K562 (cell line): ENCODE measurements at regions not wholly inside any gene's neighbourhood (a gene's known extent, or its start where the extent isn't known, plus 50 kb on each side); places are given as distances from the start of the nearest gene placed in this dataset.
A peak's percentile ranks its signal among the peaks of the same experiment; 100 is the strongest.

Source experiments
- CBX8 ChIP-seq: fragments of 200-600 bp; sonication (generic); IDR thresholded peaks from 2 replicates; pipeline ENCODE4 v1.6.1; 2012; ENCODE audit warnings: borderline replicate concordance, mixed run types, low read depth, mild to moderate bottlenecking, moderate library complexity, mixed read lengths, low read length, control low read depth, inconsistent platforms; ENCODE audit not compliant: poor library complexity, severe bottlenecking; ENCODE audit errors: extremely low read depth
- FOXK2 ChIP-seq, 2 experiments: fragments of 450-650 bp; IDR thresholded peaks in 1 of 2; conservative IDR thresholded peaks in 1 of 2; 2 replicates each; pipeline ENCODE4 v1.6.1; 2016; ENCODE audit warnings: low read depth in 2 of 2, mild to moderate bottlenecking in 1 of 2
- NCOA6 ChIP-seq: fragments of 450-650 bp; IDR thresholded peaks from 2 replicates; pipeline ENCODE4 v1.6.1; 2017; ENCODE audit warnings: mild to moderate bottlenecking
- PPARD ChIP-seq: fragments of 250-450 bp; sonication (Bioruptor Pico); IDR thresholded peaks from 2 replicates; pipeline ENCODE4 v1.8.0; 2022; ENCODE audit warnings: inconsistent platforms, mild to moderate bottlenecking, moderate library complexity
- RB1 ChIP-seq: fragments of 450-650 bp; IDR thresholded peaks from 2 replicates; pipeline ENCODE4 v1.6.1; 2017; ENCODE audit warnings: low read depth, mild to moderate bottlenecking
- SMARCE1 ChIP-seq: fragments of 450-650 bp; IDR thresholded peaks from 2 replicates; pipeline ENCODE4 v1.7.1; 2016; ENCODE audit warnings: mild to moderate bottlenecking
- TAF15 ChIP-seq: fragments of 200-400 bp; formaldehyde crosslinking; IDR thresholded peaks from 2 replicates; pipeline ENCODE4 v1.6.1; 2017; ENCODE audit warnings: mild to moderate bottlenecking, low read depth, low read length, moderate library complexity
- TCF3 ChIP-seq: sonication (generic); formaldehyde crosslinking; IDR thresholded peaks from 2 replicates; pipeline ENCODE4 v1.4.0; 2020; ENCODE audit warnings: mild to moderate bottlenecking, missing genetic modification reagents
- TCF7L2 ChIP-seq: fragments of 150-350 bp; IDR thresholded peaks from 2 replicates; pipeline ENCODE4 v1.6.1; 2016; ENCODE audit warnings: low read depth, mild to moderate bottlenecking, low read length, moderate library complexity
- TEAD4 ChIP-seq, 2 experiments: sonication (generic) in 1 of 2; formaldehyde crosslinking in 1 of 2; IDR thresholded peaks; 2 replicates each; pipeline versions ENCODE4 v1.6.1 to v1.8.0; 2012 to 2022; ENCODE audit warnings: borderline replicate concordance in 1 of 2, inconsistent platforms in 1 of 2, low read length in 1 of 2, mild to moderate bottlenecking in 1 of 2, missing genetic modification reagents in 1 of 2
- ZC3H4 ChIP-seq: sonication (generic); formaldehyde crosslinking; IDR thresholded peaks from 2 replicates; pipeline ENCODE4 v1.9.0; 2021; ENCODE audit warnings: missing genetic modification reagents, borderline replicate concordance
- ZEB2 ChIP-seq: fragments of 450-650 bp; IDR thresholded peaks from 2 replicates; pipeline ENCODE4 v1.6.1; 2016
- ZNF143 ChIP-seq: sonication (generic); formaldehyde crosslinking; IDR thresholded peaks from 2 replicates; pipeline ENCODE4 v1.9.0; 2022; ENCODE audit warnings: mild to moderate bottlenecking, missing genetic modification reagents
- ZNF644 ChIP-seq: fragments of 200-800 bp; sonication (Bioruptor generic); IDR thresholded peaks from 2 replicates; pipeline ENCODE4 v1.6.1; 2016; ENCODE audit warnings: low read depth, missing genetic modification characterization, missing compliant biosample characterization
- TF ChIP-seq, protein P1 (sequence below): conservative IDR thresholded peaks from 2 replicates; pipeline ENCODE4 v1.6.1; 2011; ENCODE audit warnings: low read depth, mild to moderate bottlenecking, low read length; ENCODE audit not compliant: control insufficient read depth
- TF ChIP-seq, protein P2 (sequence below): sonication (generic); formaldehyde crosslinking; IDR thresholded peaks from 2 replicates; pipeline ENCODE4 v1.8.1; 2023; ENCODE audit warnings: mild to moderate bottlenecking, missing genetic modification reagents
- TF ChIP-seq, protein P3 (sequence below), 2 experiments: fragments of 200-800 bp in 1 of 2; sonication (Bioruptor generic) in 1 of 2; sonication (generic) in 1 of 2; formaldehyde crosslinking in 1 of 2; IDR thresholded peaks in 1 of 2; conservative IDR thresholded peaks in 1 of 2; 2 replicates each; pipeline versions ENCODE4 v1.5.0 to v1.6.1; 2016 to 2020; ENCODE audit warnings: missing compliant biosample characterization in 1 of 2, missing genetic modification characterization in 1 of 2, missing genetic modification reagents in 1 of 2
- TF ChIP-seq, protein P4 (sequence below): fragments of 250-450 bp; sonication (Bioruptor Pico); IDR thresholded peaks from 2 replicates; pipeline ENCODE4 v1.5.0; 2021
- TF ChIP-seq, protein P5 (sequence below): fragments of 250-450 bp; sonication (Bioruptor Pico); IDR thresholded peaks from 2 replicates; pipeline ENCODE4 v1.9.0; 2021; ENCODE audit warnings: mild to moderate bottlenecking
- TF ChIP-seq, protein P6 (sequence below): fragments of 250-450 bp; sonication (Bioruptor Pico); IDR thresholded peaks from 2 replicates; pipeline ENCODE4 v1.4.0; 2020; ENCODE audit warnings: mild to moderate bottlenecking, moderate library complexity

DNA sequence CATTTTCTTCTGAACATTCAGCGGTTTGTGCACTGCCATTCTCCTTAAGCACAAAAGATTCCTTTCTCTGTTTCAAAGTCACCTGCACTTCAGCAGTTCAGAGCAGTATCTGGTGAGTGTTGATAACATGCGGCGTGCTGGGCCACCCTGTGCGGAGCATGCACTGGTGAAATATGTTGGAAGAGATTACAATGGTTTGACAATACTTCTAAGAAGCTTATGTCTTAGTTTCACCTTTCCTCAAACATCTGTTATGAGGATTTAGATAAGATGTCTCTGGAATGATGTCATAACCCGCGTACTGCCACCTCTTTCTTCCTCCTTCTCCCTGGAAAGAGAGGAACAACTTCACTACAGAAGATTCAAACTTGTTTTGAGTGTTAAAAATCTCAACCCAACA is 650.3 kb downstream of the AJAP1 start (continued):
- TF ChIP-seq, protein P1, sequence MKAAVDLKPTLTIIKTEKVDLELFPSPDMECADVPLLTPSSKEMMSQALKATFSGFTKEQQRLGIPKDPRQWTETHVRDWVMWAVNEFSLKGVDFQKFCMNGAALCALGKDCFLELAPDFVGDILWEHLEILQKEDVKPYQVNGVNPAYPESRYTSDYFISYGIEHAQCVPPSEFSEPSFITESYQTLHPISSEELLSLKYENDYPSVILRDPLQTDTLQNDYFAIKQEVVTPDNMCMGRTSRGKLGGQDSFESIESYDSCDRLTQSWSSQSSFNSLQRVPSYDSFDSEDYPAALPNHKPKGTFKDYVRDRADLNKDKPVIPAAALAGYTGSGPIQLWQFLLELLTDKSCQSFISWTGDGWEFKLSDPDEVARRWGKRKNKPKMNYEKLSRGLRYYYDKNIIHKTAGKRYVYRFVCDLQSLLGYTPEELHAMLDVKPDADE: no peak
- TF ChIP-seq TEAD4 (IDR thresholded peaks at IDR 0.05; ENCODE audit: low read length) (peak; percentile 93), TEAD4 (CRISPR knock-in tag; IDR thresholded peaks at IDR 0.05; ENCODE audit: borderline replicate concordance) (no peak), FOXK2 (conservative IDR thresholded peaks at IDR 0.05 in 1 of 2, IDR thresholded peaks at IDR 0.05 in 1 of 2; ENCODE audit: low read depth in 2 of 2) (no peak), ZC3H4 (no peak), TAF15 (no peak), ZNF644 (0 out of 2 replicates have a peak, but pooled peaks have one; percentile 56), ZEB2 (peak; percentile 38; the same call in 1 of the 2 replicates), NCOA6 (no peak), RB1 (no peak), ZNF143 (CRISPR knock-in tag) (no peak), TCF3 (CRISPR knock-in tag) (peak; percentile 80), CBX8 (no peak), PPARD (CRISPR knock-in tag) (no peak), SMARCE1 (peak; percentile 34; the same call in 1 of the 2 replicates), TCF7L2 (no peak)
- TF ChIP-seq, protein P2, sequence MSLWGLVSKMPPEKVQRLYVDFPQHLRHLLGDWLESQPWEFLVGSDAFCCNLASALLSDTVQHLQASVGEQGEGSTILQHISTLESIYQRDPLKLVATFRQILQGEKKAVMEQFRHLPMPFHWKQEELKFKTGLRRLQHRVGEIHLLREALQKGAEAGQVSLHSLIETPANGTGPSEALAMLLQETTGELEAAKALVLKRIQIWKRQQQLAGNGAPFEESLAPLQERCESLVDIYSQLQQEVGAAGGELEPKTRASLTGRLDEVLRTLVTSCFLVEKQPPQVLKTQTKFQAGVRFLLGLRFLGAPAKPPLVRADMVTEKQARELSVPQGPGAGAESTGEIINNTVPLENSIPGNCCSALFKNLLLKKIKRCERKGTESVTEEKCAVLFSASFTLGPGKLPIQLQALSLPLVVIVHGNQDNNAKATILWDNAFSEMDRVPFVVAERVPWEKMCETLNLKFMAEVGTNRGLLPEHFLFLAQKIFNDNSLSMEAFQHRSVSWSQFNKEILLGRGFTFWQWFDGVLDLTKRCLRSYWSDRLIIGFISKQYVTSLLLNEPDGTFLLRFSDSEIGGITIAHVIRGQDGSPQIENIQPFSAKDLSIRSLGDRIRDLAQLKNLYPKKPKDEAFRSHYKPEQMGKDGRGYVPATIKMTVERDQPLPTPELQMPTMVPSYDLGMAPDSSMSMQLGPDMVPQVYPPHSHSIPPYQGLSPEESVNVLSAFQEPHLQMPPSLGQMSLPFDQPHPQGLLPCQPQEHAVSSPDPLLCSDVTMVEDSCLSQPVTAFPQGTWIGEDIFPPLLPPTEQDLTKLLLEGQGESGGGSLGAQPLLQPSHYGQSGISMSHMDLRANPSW (CRISPR knock-in tag): no peak
- TF ChIP-seq, protein P3, sequence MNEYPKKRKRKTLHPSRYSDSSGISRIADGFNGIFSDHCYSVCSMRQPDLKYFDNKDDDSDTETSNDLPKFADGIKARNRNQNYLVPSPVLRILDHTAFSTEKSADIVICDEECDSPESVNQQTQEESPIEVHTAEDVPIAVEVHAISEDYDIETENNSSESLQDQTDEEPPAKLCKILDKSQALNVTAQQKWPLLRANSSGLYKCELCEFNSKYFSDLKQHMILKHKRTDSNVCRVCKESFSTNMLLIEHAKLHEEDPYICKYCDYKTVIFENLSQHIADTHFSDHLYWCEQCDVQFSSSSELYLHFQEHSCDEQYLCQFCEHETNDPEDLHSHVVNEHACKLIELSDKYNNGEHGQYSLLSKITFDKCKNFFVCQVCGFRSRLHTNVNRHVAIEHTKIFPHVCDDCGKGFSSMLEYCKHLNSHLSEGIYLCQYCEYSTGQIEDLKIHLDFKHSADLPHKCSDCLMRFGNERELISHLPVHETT (CRISPR knock-in tag; conservative IDR thresholded peaks at IDR 0.05 in 1 of 2, IDR thresholded peaks at IDR 0.05 in 1 of 2): no peak
- TF ChIP-seq, protein P4, sequence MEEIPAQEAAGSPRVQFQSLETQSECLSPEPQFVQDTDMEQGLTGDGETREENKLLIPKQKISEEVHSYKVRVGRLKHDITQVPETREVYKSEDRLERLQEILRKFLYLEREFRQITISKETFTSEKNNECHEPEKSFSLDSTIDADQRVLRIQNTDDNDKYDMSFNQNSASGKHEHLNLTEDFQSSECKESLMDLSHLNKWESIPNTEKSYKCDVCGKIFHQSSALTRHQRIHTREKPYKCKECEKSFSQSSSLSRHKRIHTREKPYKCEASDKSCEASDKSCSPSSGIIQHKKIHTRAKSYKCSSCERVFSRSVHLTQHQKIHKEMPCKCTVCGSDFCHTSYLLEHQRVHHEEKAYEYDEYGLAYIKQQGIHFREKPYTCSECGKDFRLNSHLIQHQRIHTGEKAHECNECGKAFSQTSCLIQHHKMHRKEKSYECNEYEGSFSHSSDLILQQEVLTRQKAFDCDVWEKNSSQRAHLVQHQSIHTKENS (CRISPR knock-in tag): no peak
- TF ChIP-seq, protein P5, sequence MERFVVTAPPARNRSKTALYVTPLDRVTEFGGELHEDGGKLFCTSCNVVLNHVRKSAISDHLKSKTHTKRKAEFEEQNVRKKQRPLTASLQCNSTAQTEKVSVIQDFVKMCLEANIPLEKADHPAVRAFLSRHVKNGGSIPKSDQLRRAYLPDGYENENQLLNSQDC (CRISPR knock-in tag): no peak
- TF ChIP-seq, protein P6, sequence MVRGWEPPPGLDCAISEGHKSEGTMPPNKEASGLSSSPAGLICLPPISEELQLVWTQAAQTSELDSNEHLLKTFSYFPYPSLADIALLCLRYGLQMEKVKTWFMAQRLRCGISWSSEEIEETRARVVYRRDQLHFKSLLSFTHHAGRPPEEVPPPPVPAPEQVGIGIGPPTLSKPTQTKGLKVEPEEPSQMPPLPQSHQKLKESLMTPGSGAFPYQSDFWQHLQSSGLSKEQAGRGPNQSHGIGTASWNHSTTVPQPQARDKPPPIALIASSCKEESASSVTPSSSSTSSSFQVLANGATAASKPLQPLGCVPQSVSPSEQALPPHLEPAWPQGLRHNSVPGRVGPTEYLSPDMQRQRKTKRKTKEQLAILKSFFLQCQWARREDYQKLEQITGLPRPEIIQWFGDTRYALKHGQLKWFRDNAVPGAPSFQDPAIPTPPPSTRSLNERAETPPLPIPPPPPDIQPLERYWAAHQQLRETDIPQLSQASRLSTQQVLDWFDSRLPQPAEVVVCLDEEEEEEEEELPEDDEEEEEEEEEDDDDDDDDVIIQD (CRISPR knock-in tag): no peak
